ENCODE measurements at regions not wholly inside any gene's neighbourhood (a gene's known extent, or its start where the extent isn't known, plus 50 kb on each side); places are given as distances from the start of the nearest gene placed in this dataset.

DNA sequence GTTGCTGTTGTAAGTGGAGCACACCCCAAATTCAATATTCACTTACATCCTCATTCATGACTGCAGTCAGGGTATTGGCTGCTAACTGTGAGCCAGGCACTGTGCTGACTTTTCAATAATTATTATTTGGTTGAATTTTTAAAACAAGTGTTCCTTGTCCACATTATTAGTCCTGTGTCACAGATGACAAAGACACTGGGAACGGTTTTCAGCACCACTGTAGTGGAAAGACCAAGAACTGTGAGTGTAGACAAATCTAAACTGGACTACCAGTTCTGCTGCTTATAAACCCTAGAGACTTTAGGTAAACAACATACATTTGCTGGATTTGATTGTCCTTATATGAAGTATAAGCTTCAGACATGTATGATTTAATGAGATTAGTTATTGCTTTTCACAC, 197.7 kb upstream of the ROBO2 start:
- DNase-seq, result no peak

DNA sequence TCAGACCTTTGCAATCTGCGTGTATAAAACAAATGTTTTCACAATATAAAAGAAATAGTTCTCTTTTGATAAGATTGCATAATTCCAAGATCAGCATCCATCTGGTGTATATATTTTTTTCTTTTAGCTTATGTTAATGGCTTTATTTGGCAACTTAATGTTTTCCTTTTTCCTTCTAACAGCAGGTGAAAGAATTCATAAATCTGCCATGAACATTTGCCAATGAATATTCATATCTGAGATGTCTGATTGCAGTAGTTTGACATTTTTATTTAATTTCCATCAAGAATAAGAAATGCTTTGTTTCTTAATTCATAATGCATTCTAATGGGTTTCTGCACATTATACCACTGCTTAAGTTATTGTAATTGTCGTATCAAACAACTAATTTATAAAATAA, 184.4 kb upstream of the ROBO2 start:
- no peak for DNase-seq

DNA sequence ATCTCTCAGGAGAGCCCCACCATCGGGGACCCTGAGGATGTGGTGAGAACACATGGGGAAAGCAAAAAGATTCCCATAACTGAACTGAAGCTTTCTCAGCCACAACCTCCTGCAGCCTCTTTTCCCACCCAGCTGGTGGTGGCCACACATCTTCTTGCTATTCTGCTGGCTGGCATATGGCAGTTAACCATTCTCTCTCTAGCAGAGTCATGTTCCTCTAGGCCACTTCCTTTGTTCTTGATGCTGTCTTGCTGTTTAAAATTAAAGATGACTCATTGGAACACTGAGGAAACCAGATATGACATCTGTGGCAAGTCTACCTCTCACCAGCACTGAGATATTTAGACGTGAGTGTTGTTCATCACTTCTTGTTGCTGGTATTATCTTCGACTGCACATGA, 180.3 kb upstream of the ROBO2 start:
- no peak for DNase-seq

DNA sequence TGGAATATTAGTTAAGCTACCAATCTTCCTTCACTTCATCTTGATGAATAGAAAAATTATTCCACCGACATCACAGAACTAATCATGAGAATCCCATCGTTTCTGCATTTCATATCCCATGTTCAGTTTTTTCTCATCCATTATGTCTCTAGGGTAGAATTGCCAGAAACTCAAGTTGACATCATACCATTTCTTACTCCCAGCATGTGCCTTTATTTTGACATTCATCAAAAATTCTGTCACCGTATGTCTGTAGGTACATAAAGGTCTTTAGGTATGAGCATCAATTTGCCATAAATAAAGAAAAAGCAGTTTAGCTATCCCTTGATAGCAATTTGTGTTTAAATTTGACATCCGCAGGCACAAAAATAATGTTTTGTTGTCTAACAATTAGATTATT, 175.5 kb upstream of the ROBO2 start:
- DNase-seq, result no peak

DNA sequence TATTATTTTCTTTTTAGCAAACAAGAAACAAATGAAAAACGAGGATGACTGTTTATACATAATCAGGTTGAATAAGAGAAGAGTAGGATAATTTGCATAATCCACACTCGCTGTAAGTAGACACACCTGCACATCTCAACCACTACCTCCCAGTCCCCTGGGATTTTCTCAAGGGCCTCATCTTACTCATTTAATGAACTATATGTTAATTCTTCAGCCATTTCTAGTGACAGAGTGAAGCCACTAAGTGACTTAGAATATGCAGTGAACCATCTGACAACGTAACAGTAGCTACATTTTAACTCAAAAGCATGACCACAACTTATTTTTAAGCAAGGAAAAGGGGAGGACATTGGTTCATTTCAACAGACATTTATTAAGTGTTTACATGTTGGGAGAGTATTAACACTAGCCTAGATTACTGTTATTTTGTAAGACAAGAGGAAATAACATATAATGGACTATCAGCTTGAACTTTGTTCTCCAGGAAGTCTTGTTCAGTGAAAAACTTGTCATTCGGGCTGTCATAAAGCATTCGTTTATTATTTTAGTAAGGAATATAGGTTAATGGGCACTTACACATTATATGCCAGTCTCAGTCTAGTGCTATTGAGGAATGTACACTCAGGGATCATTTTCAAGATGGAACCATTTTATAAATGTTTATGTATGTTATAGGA, 173.0 kb upstream of the ROBO2 start:
- peak; percentile 29 for DNase-seq

DNA sequence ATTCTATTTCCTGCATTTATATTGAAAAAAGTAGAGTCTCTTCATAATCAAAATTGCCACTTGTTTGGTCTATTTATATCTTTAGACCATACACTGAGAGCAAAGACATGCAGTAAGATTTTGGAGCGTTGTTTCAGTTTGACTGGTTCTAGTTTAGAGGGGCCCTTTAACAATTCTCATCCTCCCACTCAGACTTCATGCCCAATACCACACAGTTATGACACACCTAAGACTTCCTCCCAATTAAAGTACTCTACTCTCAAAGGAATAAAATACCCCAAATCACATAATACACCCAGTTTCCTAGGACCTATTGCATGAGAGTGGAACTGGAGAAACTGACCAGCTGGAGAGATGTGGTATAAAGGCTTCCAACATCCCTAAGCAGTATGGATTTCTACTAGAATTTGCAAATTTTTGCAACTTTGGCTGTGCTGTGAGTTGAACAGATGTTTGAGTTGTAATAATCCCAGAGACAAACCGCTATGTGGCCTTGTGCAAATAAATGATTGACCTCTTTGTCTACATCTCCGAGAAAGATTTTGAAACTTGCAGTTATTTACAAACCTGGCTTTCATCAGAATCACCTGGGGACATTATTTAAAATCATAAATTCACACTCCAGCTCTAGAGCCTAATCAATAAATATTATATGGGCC, 170.0 kb upstream of the ROBO2 start:
- DNase-seq, result no peak

DNA sequence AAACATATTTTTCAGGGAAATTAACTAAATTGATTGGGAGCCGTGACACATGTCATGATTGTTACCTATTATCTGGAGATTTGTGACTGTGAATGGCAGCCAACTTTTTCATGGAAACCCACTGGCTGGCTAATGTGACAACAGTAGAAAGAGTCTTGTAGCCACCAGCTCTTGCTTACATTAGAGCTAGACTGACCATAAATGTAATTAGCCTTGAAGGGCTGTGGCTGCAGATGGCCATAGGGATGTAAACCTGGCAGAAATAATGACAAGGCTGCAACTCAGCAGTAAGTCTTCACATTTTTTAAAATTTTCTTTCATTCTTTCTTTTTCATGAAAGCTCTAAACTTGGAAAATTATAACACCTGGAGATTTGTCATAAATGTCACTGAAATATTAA, 168.2 kb upstream of the ROBO2 start:
- DNase-seq, result no peak

DNA sequence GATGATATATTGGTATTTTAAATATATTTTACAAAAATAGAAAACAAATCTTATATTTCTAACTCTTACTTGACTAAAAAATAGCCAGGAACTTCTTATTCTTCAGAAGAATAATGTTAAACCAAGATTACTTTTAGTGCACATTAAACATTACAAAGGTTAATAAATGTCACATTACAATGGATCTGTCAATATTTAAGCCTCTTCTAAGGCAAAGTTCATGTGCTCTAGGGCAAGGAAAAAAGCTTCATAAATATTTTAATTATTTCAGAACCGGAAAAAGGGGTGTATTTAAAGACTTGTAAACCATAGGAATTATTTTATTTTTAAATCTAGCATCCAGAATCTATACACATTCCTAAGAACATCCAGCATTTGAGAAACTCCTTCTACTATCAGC, 166.9 kb upstream of the ROBO2 start:
- DNase-seq, result no peak

DNA sequence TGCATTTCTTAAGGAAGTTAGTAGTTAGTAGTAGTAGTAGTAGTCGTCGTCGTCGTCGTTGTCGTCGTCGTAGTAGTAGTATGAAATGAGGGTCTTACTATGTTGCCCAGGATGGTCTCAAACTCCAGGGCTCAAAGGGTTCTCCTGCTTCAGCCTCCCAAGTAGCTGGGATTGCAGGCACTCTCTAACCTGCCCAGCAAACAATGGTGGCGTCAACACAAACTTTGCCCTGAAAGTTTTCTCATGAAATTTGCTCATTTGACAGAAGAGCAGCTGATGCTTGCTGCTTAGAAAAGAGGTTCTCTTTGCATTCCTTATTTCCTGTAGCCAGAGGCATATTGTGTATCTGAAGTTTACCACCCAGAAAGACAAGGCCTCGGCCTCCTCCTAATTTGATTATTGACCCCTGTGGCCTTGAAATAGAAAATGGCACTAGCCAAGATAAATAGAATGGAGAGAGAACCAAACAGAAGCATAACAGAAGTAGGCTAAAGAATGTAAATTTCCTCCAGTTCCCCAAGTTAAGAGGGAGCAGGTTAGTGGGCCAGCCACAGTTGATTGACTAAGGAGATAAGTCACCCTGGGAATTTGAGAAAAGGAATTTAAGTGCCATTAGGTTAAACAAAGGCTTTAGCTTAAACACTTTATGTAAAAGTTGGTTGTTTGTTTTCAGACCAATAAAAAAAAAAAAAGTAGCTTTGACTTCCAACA, 166.2 kb upstream of the ROBO2 start:
- no peak for DNase-seq

DNA sequence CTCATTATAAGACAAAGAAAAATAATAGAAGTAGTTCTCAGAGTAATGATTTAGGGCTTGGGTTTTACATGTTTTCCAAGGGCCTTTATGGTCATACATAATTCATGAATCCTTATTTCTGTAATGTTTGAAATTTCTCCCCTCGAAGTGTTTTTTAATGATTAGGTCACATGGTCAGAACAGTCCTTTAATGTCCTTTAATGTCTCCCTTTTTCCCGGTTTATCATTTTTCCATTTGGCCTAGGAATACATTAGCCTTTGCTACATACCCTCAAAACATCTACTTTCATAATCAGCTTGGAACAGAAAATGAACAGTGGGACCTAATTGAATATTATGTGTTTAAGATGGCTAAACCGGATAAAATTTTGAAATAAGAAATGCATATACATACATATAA, 159.9 kb upstream of the ROBO2 start:
- no peak for DNase-seq

DNA sequence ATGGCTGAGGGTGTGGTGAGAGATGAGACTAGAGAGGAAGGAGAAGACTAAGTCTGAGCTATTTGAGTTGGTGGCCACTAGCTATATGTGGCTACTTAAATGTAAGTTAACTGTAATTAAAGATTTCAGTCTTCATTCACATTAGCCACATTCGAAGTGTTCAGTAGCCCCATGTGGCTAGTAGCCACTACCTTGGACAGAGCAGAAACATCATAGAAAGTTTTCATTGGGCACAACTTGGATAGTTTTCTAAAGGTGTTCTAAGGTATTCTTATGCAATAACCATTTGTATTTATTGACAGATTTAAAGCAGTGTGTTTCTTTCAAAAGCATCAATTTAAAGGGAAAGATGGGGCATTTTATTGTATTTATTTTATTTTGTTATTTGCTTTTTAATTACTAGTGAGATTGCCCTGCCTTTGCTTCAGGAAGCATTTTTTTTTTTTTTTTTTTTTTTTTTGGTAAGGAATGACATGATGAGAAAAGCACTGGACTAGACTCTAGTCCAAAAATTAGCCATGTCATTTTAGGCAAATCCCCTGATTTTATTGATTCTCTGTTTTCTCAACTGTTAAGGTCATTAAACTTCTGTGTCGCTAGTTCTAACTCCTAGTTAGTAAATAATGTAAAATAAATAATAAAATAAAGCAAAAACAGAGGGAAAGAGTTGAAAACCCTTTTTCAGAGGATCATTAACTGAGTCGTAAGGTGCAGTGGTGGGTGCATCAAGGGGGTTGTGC, 153.0 kb upstream of the ROBO2 start:
- DNase-seq, result no peak

DNA sequence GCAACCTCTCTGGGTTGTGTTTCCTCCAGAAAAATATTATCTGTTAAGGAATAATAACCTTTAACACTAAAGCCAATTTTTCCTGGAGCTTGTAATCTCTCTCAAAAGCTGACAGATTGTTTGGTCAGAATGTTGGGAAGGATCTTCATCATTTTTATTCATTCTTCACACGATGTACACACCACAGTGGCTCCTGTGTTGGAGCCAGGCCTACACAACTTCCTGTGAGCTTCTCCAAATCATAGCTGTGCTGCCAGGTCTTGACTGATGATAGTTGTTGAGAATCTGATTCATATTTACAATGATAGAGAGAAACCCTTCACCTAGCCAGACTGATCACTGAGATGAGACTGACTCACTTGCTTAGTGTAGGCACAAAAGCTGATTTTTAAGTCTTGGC, 151.0 kb upstream of the ROBO2 start:
- no peak for DNase-seq

DNA sequence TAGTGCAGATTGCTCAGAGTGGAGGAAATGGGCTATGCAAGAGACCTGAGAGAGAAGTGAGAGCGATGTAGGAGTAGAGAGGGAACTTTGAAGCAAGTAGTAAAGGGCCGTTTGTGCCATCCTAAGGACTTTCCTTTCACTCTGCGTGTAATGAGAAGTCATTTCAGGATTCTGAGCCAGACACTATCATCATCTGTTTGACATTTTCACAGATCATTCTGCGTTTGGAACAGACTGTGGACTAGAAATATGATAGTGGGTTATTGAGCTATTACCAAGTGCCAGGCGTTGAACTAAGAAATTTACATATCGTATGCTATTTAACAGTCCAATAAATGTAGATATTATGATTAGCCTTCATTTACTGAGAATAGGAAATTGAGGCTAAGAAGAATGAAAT, 150.0 kb upstream of the ROBO2 start:
- DNase-seq, result no peak

DNA sequence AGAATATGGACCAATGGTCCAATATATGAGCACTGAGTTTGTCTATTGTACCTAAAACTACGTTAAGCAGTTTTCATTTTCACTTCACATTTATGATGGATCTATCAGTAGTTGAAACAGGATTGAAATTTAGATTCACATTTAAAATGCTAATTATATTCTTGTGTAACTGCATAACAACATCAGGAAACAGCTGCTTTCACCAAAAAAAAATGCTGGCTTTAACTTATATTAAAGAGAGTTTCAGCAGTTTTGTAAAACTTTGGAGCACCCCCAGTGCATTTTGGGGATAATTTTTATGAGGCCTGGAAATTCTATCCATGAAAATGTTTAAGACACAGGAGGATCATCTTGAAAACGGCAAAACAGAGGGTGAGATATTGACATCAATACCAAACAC, 142.8 kb upstream of the ROBO2 start:
- DNase-seq, result no peak

DNA sequence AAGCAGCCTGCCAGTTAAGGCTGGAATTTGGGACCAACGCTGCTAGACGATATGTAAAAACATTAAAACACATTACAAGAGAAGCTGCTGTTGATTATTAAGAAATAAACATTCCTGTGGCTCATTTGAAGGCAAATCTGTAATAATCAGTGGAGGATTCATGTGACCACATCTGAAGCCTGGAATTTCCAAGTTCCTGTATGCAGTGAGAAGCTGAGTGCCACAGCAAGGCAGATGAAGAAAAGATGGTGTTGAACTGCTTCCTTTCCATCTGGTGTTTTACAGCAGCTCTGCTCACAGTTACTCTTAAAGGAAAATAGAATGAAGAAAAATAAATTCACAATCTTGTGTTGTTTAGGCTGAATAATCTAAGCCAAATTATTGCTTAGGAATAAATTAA, 139.3 kb upstream of the ROBO2 start:
- DNase-seq, result no peak

DNA sequence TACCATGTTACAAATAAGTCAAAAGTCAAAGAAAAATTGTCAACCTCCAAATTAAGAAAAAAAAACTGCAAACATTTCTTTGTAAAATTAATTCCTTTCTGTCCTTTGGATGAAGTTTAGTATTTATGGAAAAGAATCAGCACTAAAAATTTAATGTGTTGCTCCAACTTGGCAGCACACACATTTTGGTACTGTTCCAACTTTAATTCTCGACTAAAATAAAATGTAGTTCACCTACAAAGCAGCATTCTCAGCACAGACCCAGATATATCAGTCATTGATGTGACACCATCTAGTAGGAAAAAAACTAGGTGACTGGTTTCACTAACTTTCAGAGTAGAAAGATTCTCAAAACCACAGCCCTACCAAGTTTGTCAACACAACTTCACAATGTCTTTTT, 131.7 kb upstream of the ROBO2 start:
- no peak for DNase-seq

DNA sequence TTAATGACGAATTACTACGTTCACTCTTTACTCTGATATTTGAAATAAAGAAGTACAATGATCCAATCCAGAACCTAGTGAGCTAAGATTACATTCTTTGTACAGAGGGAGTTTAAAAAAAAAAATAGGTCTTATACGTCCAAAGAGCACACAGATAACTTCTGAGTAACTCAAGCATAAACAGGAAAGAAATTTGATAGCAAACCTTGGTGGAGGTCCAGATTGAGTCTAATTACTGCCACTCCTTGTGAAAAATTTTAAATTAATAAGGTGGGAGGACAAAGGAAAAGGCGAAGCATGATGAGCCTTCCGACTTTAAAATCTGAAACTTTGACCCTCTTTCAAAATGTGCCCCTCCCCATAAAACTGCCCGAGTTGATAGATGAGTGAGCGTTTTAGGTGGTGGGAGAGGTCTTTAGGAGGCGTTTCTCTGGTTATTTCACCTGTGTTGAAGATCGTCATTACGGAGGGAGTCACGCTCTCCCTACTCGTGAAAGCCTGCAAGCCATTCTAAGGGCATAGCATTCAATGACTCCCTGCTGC, 127.0 kb upstream of the ROBO2 start:
- no peak for DNase-seq

DNA sequence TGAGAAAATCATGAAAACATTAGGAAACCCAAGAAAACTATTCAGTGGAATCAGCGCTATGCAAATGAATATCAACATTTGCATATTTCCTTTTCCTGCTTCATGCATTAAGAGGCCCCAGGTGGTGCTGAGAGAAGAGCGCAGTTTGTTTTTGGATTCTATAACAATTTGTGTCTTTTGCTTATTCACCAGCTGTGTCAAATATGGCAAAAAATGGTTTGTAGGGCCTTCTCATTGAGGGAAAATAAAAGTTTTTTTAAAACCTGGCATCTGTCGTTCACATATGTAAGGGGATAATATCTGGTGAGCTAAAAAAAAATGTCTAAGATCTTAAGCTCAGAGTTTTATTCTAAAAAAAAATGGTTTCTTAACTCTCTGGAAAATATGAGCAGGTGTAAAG, 122.5 kb upstream of the ROBO2 start:
- DNase-seq, result no peak

DNA sequence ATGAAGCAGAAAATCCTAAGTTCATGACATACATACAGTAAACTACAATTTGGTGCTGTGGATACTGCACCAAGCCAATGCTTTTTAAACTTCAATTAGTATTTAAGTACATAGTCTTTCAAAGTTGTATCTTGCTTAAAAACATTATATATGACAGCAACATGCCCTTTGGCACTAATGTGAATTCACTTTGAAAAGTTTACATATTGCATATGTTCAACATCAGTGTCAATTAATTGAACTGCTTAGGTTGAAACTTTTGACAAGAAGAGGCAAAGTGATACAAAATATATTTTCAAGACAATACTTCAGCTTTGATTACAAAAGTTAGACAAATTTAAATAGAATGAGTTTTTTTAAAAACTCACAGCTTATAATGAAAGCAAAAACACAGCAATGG, 119.4 kb upstream of the ROBO2 start:
- DNase-seq, result no peak

DNA sequence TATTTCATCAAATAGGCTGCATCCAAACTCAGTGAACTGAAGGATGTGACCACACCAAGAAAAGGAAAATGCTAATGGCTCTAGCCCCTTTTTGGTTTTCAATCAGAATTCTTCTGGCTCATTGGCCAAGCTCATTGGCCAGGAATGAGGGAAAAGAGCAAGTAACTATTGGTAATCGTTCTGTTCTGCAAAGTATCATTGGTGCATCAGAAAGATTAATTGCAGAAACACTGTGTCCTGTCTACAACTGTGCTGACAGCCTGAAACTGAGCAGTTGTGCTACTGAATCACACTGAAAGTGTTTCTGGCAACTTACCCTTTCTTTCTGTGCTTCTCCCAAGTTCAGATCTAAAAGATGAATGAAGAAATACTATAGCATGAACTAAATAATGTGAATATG, 116.4 kb upstream of the ROBO2 start:
- DNase-seq, result no peak

DNA sequence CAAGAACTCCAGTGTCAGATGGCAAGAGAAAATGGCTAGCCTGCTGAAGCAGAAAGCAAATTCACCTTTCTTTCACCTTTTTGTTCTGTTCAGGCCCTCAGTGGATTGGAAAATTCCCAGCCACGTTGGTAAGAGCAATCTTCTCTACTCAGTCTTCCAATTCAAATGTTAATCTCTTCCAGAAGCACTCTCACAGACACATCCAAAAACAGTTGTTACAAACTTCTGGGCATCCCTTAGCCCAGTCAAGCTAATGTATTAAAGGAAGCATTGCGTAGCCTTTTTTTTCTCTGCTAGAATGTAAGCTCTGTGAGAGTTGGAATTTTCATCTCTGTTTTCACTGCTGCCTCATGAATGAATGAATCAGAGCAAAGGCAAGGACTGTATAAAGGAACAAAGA, 109.2 kb upstream of the ROBO2 start:
- no peak for DNase-seq

DNA sequence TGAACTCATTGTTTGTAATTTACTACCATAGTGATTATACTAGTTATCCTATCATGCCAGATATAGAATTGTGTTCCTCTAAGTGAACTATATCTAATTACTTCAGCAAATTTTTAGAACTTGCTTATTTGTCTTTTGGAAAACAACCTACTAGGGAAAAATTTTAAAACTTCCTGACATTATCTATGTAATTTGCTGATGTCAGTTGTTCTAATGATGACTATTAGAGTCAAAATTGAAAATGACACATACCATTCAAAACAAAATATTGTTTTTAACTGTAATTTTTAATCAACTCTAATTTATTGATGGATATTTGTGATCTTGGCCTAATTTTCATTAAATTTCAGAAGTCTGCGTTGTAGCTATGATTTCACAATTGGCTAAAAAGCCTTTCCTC, 106.7 kb upstream of the ROBO2 start:
- no peak for DNase-seq

DNA sequence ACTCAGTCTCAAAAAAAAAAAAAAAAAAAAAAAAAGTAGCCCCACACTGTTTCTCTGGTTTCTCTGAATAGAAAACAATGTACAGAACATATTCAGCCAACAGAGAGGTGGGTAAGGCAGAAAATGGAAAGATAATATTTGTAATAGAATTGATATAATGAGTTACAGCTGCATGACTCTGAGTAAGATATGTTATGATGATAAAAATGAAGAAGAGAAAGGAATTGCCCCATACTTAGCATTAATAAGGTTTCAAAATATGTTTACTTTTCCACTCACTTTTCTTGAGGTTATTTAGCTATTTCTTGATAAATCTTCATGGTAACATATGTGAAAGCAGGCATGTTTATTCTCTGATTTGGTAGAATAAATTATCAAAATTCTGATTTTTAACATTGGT, 100.9 kb upstream of the ROBO2 start:
- DNase-seq, result no peak

Data from NCI-H82 (cell line).